Stimulated activated CD4-positive, alpha-beta T cell treated with anti-CD3 and anti-CD28 coated beads, TNF-alpha, amount 100 ng/mL, for 48 hours (primary cell): ENCODE measurements at regions not wholly inside any gene's neighbourhood (a gene's known extent, or its start where the extent isn't known, plus 50 kb on each side); places are given as distances from the start of the nearest gene placed in this dataset.

Experiments
- DNase-seq, 3 donors: peaks; one replicate each; pipeline ENCODE4 v3.0.0-alpha.2; 2020; ENCODE audit warnings: low read depth in 3 of 3

GRCh38 chr12:13293096-13293495, 96.6 kb downstream of the EMP1 start:
- DNase-seq = no peak

- DNase-seq = no peak
Observed at GRCh38 chr12:13289653-13290289, 93.2 kb downstream of the EMP1 start.

- no peak for DNase-seq
Observed at GRCh38 chr12:13288937-13289652, 92.6 kb downstream of the EMP1 start.

- no peak for DNase-seq
Observed at GRCh38 chr12:13288501-13288900, 92.0 kb downstream of the EMP1 start.

- no peak for DNase-seq
Observed at GRCh38 chr12:13283867-13284266, 87.3 kb downstream of the EMP1 start.

GRCh38 chr12:13282861-13283260, 86.3 kb downstream of the EMP1 start:
- no peak for DNase-seq

GRCh38 chr12:13278249-13278787, 81.8 kb downstream of the EMP1 start:
- DNase-seq = peak; percentile 29 to 44 (median 42)

- no peak for DNase-seq
Observed at GRCh38 chr12:13277293-13277692, 80.8 kb downstream of the EMP1 start.

- no peak for DNase-seq
Observed at GRCh38 chr12:13275241-13276085, 78.9 kb downstream of the EMP1 start.

- DNase-seq = no peak
Observed at GRCh38 chr12:13273850-13274249, 77.3 kb downstream of the EMP1 start.

GRCh38 chr12:13273097-13273496, 76.6 kb downstream of the EMP1 start:
- no peak for DNase-seq

- DNase-seq = no peak
Observed at GRCh38 chr12:13270817-13271216, 74.3 kb downstream of the EMP1 start.
